ENCODE measurements at regions not wholly inside any gene's neighbourhood (a gene's known extent, or its start where the extent isn't known, plus 50 kb on each side); places are given as distances from the start of the nearest gene placed in this dataset.

GRCh38 chr14:46139649-46140048 is 511.9 kb downstream of the RPL10L start:
- no peak overlapping the region for H3K4me3 Mint-ChIP-seq (ENCODE audit: unreplicated experiment)
- intact Hi-C loops (cut with micrococcal nuclease; ENCODE audit: unreplicated experiment) = no loop called here
- Histone ChIP-seq H3K27me3 (replicated peaks; ENCODE audit: control insufficient read depth, insufficient read depth, low read length) (no peaks in the 10 kb centered on the region), H3K4me1 (no peaks in the 10 kb centered on the region), H3K4me3 (ENCODE audit: low read depth, low read length) (no peak overlapping the region), H3K36me3 (ENCODE audit: control insufficient read depth, insufficient read depth, low read length) (no peaks in the 10 kb centered on the region), H3K9me3 (no peaks in the 10 kb centered on the region)
- DNase-seq = no peak
- no peak overlapping the region for H3K27ac Mint-ChIP-seq (ENCODE audit: unreplicated experiment)
- ChIA-PET POLR2A (no interaction called here), CTCF (no interaction called here)
- no peaks in the 10 kb centered on the region for H3K36me3 Mint-ChIP-seq (ENCODE audit: insufficient read depth, unreplicated experiment)
- no TSS peak for BruUV-seq (replicated peaks)
- no peak for TF ChIP-seq CTCF (IDR thresholded peaks at IDR 0.05; ENCODE audit: insufficient read depth in 1 of 2, low read depth in 1 of 2, low read length in 1 of 2, severe bottlenecking in 1 of 2, unreplicated experiment in 1 of 2)
- H3K9me3 Mint-ChIP-seq (ENCODE audit: unreplicated experiment) = no peaks in the 10 kb centered on the region
- no peaks in the 10 kb centered on the region for H3K4me1 Mint-ChIP-seq (ENCODE audit: low read depth, unreplicated experiment)
- H3K27me3 Mint-ChIP-seq (ENCODE audit: insufficient read depth, unreplicated experiment) = peaks cover 12% of the 10 kb centered on the region

GRCh38 chr14:46137786-46138185 is 513.8 kb downstream of the RPL10L start:
- no peaks in the 10 kb centered on the region for H3K4me1 ChIP-seq
- POLR2A ChIA-PET = no interaction called here
- no peak overlapping the region for H3K27ac Mint-ChIP-seq (ENCODE audit: unreplicated experiment)
- no peak for DNase-seq
- peaks cover 11% of the 10 kb centered on the region for H3K27me3 Mint-ChIP-seq (ENCODE audit: insufficient read depth, unreplicated experiment)
- H3K9me3 Mint-ChIP-seq (ENCODE audit: unreplicated experiment) = no peaks in the 10 kb centered on the region
- no peaks in the 10 kb centered on the region for H3K36me3 ChIP-seq (ENCODE audit: control insufficient read depth, insufficient read depth, low read length)
- intact Hi-C loops (cut with micrococcal nuclease; ENCODE audit: unreplicated experiment) = no loop called here
- no peaks in the 10 kb centered on the region for H3K9me3 ChIP-seq
- BruUV-seq (replicated peaks) = no TSS peak
- no peaks in the 10 kb centered on the region for H3K36me3 Mint-ChIP-seq (ENCODE audit: insufficient read depth, unreplicated experiment)
- no peak overlapping the region for H3K4me3 Mint-ChIP-seq (ENCODE audit: unreplicated experiment)
- H3K27me3 ChIP-seq (replicated peaks; ENCODE audit: control insufficient read depth, insufficient read depth, low read length) = no peaks in the 10 kb centered on the region
- no peak overlapping the region for H3K4me3 ChIP-seq (ENCODE audit: low read depth, low read length)
- no peak for TF ChIP-seq CTCF (IDR thresholded peaks at IDR 0.05; ENCODE audit: insufficient read depth in 1 of 2, low read depth in 1 of 2, low read length in 1 of 2, severe bottlenecking in 1 of 2, unreplicated experiment in 1 of 2)
- CTCF ChIA-PET = no interaction called here
- no peaks in the 10 kb centered on the region for H3K4me1 Mint-ChIP-seq (ENCODE audit: low read depth, unreplicated experiment)

GRCh38 chr14:46136456-46136855 is 515.1 kb downstream of the RPL10L start:
- Mint-ChIP-seq H3K27ac (ENCODE audit: unreplicated experiment) (no peak overlapping the region), H3K4me3 (ENCODE audit: unreplicated experiment) (no peak overlapping the region), H3K27me3 (ENCODE audit: insufficient read depth, unreplicated experiment) (peaks cover 11% of the 10 kb centered on the region), H3K9me3 (ENCODE audit: unreplicated experiment) (no peaks in the 10 kb centered on the region), H3K4me1 (ENCODE audit: low read depth, unreplicated experiment) (no peaks in the 10 kb centered on the region), H3K36me3 (ENCODE audit: insufficient read depth, unreplicated experiment) (no peaks in the 10 kb centered on the region)
- TF ChIP-seq CTCF (IDR thresholded peaks at IDR 0.05; ENCODE audit: insufficient read depth in 1 of 2, low read depth in 1 of 2, low read length in 1 of 2, severe bottlenecking in 1 of 2, unreplicated experiment in 1 of 2) = no peak
- Histone ChIP-seq H3K36me3 (ENCODE audit: control insufficient read depth, insufficient read depth, low read length) (no peaks in the 10 kb centered on the region), H3K4me3 (ENCODE audit: low read depth, low read length) (no peak overlapping the region), H3K4me1 (no peaks in the 10 kb centered on the region), H3K27me3 (replicated peaks; ENCODE audit: control insufficient read depth, insufficient read depth, low read length) (no peaks in the 10 kb centered on the region), H3K9me3 (no peaks in the 10 kb centered on the region)
- BruUV-seq (replicated peaks) = no TSS peak
- CTCF ChIA-PET = no interaction called here
- POLR2A ChIA-PET = no interaction called here
- no peak for DNase-seq
- intact Hi-C loops (cut with micrococcal nuclease; ENCODE audit: unreplicated experiment) = no loop called here
